Mesendoderm (in vitro differentiated cells): ENCODE measurements at regions not wholly inside any gene's neighbourhood (a gene's known extent, or its start where the extent isn't known, plus 50 kb on each side); places are given as distances from the start of the nearest gene placed in this dataset.

Source experiments
- DNase-seq: peaks from one replicate; pipeline ENCODE4 v3.0.0; 2013
- H2AK5ac ChIP-seq: 2 replicates; pipeline ENCODE4 v1.6.1; 2013; ENCODE audit warnings: low read length, inconsistent platforms
- H2BK120ac ChIP-seq: 2 replicates; pipeline ENCODE4 v1.6.1; 2013; ENCODE audit warnings: low read depth, mild to moderate bottlenecking, low read length, moderate library complexity, mixed read lengths
- H2BK15ac ChIP-seq: replicated peaks from 2 replicates; pipeline ENCODE4 v1.6.1; 2013; ENCODE audit warnings: low read depth, mild to moderate bottlenecking, moderate library complexity
- H2BK5ac ChIP-seq: 2 replicates; pipeline ENCODE4 v1.6.1; 2013; ENCODE audit warnings: low read length, inconsistent platforms
- H3K18ac ChIP-seq: 2 replicates; pipeline ENCODE4 v1.6.1; 2013; ENCODE audit warnings: mild to moderate bottlenecking, low read length, mixed read lengths
- H3K23ac ChIP-seq: one replicate; pipeline ENCODE4 v1.6.1; 2013; ENCODE audit warnings: low read length
- H3K27ac ChIP-seq: 2 replicates; pipeline ENCODE4 v1.5.1; 2013; ENCODE audit warnings: low read depth, mild to moderate bottlenecking, inconsistent platforms, low read length, moderate library complexity
- H3K27me3 ChIP-seq: 2 replicates; pipeline ENCODE4 v1.6.1; 2013; ENCODE audit warnings: low read length, control low read depth, mild to moderate bottlenecking, inconsistent platforms; ENCODE audit not compliant: insufficient read depth, poor library complexity
- H3K36me3 ChIP-seq: 2 replicates; pipeline ENCODE4 v1.6.1; 2013; ENCODE audit warnings: low read length, inconsistent platforms; ENCODE audit not compliant: control insufficient read depth, insufficient read depth
- H3K4ac ChIP-seq: one replicate; pipeline ENCODE4 v1.6.1; 2013; ENCODE audit warnings: low read depth, mild to moderate bottlenecking, low read length, moderate library complexity
- H3K4me1 ChIP-seq: 2 replicates; pipeline ENCODE4 v1.6.1; 2013; ENCODE audit warnings: low read depth, low read length, inconsistent platforms; ENCODE audit not compliant: control insufficient read depth
- H3K4me2 ChIP-seq: 2 replicates; pipeline ENCODE4 v1.6.1; 2013; ENCODE audit warnings: low read length
- H3K4me3 ChIP-seq: 2 replicates; pipeline ENCODE4 v1.5.1; 2013; ENCODE audit warnings: mild to moderate bottlenecking, low read length
- H3K56ac ChIP-seq: one replicate; pipeline ENCODE4 v1.6.1; 2013; ENCODE audit warnings: low read length
- H3K79me1 ChIP-seq: 2 replicates; pipeline ENCODE4 v1.6.1; 2013; ENCODE audit warnings: low read length, inconsistent platforms
- H3K79me2 ChIP-seq: 2 replicates; pipeline ENCODE4 v1.6.1; 2013; ENCODE audit warnings: mild to moderate bottlenecking, low read length; ENCODE audit not compliant: control insufficient read depth, insufficient read depth
- H3K9ac ChIP-seq: 2 replicates; pipeline ENCODE4 v1.6.1; 2013; ENCODE audit warnings: low read length, inconsistent platforms
- H4K5ac ChIP-seq: one replicate; pipeline ENCODE4 v1.6.1; 2013; ENCODE audit warnings: low read length
- H4K8ac ChIP-seq: one replicate; pipeline ENCODE4 v1.6.1; 2013; ENCODE audit warnings: low read depth, mild to moderate bottlenecking, control low read depth, low read length, moderate library complexity
- WGBS: extraction: QIAGEN DNeasy Blood & Tissue Kit; methylation state at CpG from one replicate; pipeline ENCODE4 v1.1.7; 2013; ENCODE audit warnings: low lambda C conversion rate, missing lambda C conversion rate; ENCODE audit not compliant: insufficient coverage; ENCODE audit errors: extremely low coverage; 5-methylcytosine and 5-hydroxymethylcytosine counted together

DNA sequence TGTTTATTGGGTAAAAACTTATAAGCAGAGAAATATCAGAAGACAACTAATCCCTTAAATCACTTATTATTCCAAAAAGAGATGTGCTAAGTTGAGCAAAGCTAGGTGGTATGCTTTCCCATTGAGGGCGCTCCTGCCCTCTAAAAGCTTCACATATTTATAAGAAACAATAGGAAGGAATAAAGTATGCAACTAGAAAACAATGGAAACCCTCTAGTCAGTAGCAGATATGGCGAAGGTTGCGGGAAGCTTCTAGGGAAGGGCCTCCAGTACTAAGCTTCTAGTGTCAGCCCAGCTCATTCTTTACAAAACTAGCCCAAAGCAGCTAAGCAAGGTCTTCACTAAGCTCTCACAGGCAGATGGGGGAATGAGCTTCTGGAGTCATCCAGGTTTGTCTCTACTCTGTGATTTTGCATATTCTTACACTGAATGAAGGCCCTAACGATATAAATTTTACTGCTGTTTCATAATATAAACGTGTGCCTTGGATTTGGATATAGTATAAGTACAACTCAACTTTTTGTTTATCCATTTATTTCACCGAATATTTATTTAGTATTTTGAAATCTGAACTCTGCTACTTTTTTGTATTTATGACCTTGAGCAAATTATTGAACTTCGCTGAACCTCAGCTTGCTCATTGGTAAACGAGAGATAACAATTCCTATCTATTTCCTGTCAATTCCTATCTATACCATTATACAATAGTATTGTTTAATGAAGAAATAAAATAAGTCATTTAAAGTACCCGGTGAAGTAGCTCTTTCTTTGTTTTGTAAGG is 571.4 kb downstream of the ELAVL2 start:
- DNase-seq = peak; percentile 56
- Histone ChIP-seq H4K8ac (no peak overlapping the region), H3K9ac (no peak overlapping the region)

DNA sequence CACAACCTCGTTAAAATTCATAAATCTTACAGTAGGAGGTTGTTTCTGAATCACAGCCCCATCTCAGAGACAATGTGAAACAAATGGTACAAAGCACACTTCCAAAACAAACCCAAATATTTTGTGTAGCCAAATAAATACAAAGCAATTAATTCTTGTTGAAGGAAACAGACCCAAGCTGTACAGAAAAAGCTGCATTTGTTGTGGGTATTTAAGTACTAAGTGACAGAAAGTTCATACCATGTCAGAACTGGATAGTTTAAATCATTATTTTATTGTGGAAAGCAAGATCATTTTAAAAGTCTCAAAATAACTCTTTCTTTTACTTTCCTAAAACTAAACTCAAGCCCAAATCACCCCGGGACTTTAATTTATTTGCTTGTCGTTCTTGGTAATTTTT is 570.7 kb downstream of the ELAVL2 start:
- H2BK15ac ChIP-seq = no peak overlapping the region
- H3K27me3 ChIP-seq = no peaks in the 10 kb centered on the region
- H3K23ac ChIP-seq = no peak overlapping the region
- no peak for DNase-seq
- no peak overlapping the region for H2BK5ac ChIP-seq
- WGBS = no CpG with 5 or more reads among the region's 3 CpGs
- no peaks in the 10 kb centered on the region for H3K4me1 ChIP-seq
- H4K5ac ChIP-seq = no peak overlapping the region
- H3K9ac ChIP-seq = no peak overlapping the region
- H3K56ac ChIP-seq = no peak overlapping the region
- no peak overlapping the region for H3K4ac ChIP-seq
- H3K4me3 ChIP-seq = no peak overlapping the region
- no peak overlapping the region for H2BK120ac ChIP-seq
- H3K4me2 ChIP-seq = no peak overlapping the region
- H3K79me2 ChIP-seq = no peaks in the 10 kb centered on the region
- H2AK5ac ChIP-seq = no peak overlapping the region
- H4K8ac ChIP-seq = no peak overlapping the region
- H3K36me3 ChIP-seq = no peaks in the 10 kb centered on the region
- no peak overlapping the region for H3K27ac ChIP-seq
- H3K18ac ChIP-seq = no peak overlapping the region
- no peaks in the 10 kb centered on the region for H3K79me1 ChIP-seq

More for the DNA sequence above, 571.4 kb downstream of the ELAVL2 start:
- Histone ChIP-seq H3K4me3 (no peak overlapping the region), H3K18ac (no peak overlapping the region), H3K23ac (no peak overlapping the region), H3K27me3 (no peaks in the 10 kb centered on the region), H3K4me1 (no peaks in the 10 kb centered on the region), H2BK120ac (no peak overlapping the region), H3K79me2 (no peaks in the 10 kb centered on the region), H3K56ac (no peak overlapping the region), H3K79me1 (no peaks in the 10 kb centered on the region), H3K4ac (no peak overlapping the region), H2BK15ac (no peak overlapping the region), H3K27ac (no peak overlapping the region), H3K36me3 (no peaks in the 10 kb centered on the region), H2BK5ac (no peak overlapping the region), H3K4me2 (no peak overlapping the region), H2AK5ac (no peak overlapping the region), H4K5ac (no peak overlapping the region)
- no CpG with 5 or more reads among the region's 9 CpGs for WGBS

DNA sequence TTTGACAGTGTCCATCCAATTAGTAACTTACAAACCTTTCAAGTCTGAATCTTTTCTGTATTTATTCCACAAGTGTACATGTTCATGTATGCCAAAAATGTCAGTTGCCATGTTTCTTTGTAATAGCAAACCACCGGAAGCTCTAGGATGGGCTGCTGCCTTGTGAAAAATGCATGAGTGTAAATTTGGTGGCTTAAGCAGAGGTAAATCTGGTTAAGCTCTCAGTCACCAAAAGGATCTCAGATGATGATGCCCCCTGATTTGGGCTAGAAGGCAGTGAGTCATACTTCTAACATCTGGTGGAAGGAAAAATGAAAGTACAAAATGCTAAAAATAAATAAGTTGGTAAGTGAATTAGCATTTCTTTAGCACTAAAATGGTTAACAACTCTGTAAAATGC is 567.5 kb downstream of the ELAVL2 start:
- Histone ChIP-seq H3K4me3 (no peak overlapping the region), H3K9ac (no peak overlapping the region), H3K18ac (no peak overlapping the region), H3K56ac (no peak overlapping the region), H3K27me3 (no peaks in the 10 kb centered on the region), H2BK5ac (no peak overlapping the region), H3K79me1 (no peaks in the 10 kb centered on the region), H2BK15ac (no peak overlapping the region), H4K8ac (no peak overlapping the region), H3K4ac (no peak overlapping the region), H3K23ac (no peak overlapping the region), H2BK120ac (no peak overlapping the region), H3K4me1 (no peaks in the 10 kb centered on the region), H3K4me2 (no peak overlapping the region), H2AK5ac (no peak overlapping the region), H3K36me3 (no peaks in the 10 kb centered on the region), H4K5ac (no peak overlapping the region), H3K27ac (no peak overlapping the region), H3K79me2 (no peaks in the 10 kb centered on the region)
- DNase-seq = no peak
- WGBS = no CpG with 5 or more reads among the region's 1 CpG

GRCh38 chr9:23278561-23278960 is 547.5 kb downstream of the ELAVL2 start:
- no peak overlapping the region for H3K4ac ChIP-seq
- H3K79me2 ChIP-seq = no peaks in the 10 kb centered on the region
- H3K4me1 ChIP-seq = no peaks in the 10 kb centered on the region
- H3K9ac ChIP-seq = no peak overlapping the region
- H3K27me3 ChIP-seq = no peaks in the 10 kb centered on the region
- no peak overlapping the region for H4K8ac ChIP-seq
- H3K27ac ChIP-seq = no peak overlapping the region
- no peak overlapping the region for H2BK15ac ChIP-seq
- DNase-seq = no peak
- no peak overlapping the region for H3K4me3 ChIP-seq
- no peak overlapping the region for H3K23ac ChIP-seq
- no peak overlapping the region for H3K56ac ChIP-seq
- H4K5ac ChIP-seq = no peak overlapping the region
- H2BK5ac ChIP-seq = no peak overlapping the region
- H2BK120ac ChIP-seq = no peak overlapping the region
- no peaks in the 10 kb centered on the region for H3K36me3 ChIP-seq
- no peak overlapping the region for H3K18ac ChIP-seq
- H2AK5ac ChIP-seq = no peak overlapping the region
- no peaks in the 10 kb centered on the region for H3K79me1 ChIP-seq
- no peak overlapping the region for H3K4me2 ChIP-seq

DNA sequence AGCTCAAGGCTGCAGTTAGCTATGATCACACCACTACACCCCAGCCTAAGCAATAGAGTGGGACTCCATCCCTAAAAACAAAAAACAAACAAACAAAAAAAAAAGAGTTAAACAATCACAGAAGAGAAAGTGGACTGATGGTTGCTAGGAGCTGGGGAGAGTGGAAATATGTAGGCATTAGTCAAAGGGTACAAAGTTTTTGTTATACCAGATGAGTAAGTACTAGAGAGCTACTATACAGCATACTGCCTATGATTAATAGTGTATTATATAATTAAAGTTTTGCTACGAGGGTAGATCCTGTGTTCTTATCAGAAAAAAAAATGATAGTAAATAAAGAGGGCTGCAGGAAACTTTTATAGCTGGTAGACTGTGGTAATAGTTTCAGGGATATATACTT is 538.6 kb downstream of the ELAVL2 start:
- no CpG with 5 or more reads among the region's 1 CpG for WGBS
- Histone ChIP-seq H2BK5ac (no peak overlapping the region), H3K79me1 (no peaks in the 10 kb centered on the region)

DNA sequence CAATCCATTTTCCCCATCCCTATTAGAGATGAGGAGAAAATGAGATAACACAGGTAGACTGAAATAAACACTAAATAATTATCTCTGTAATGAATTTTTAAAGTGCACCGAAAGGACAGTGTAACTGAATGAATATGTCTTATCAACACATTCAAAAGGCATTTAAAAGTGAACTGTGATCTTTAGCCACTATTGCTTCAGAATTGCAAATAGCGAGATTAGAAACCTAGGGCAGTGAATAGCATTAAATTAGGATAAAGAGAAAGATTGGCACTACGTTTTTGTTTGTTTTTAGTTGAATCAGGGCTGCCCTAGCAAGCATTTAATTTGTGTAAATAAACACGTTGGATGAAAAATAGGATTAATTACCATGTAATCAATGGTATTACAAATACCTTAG is 537.5 kb downstream of the ELAVL2 start:
- no CpG with 5 or more reads among the region's 4 CpGs for WGBS

More for the DNA sequence above, 538.6 kb downstream of the ELAVL2 start:
- Histone ChIP-seq H4K5ac (no peak overlapping the region), H3K4me2 (no peak overlapping the region), H2AK5ac (no peak overlapping the region), H3K36me3 (no peaks in the 10 kb centered on the region), H3K27me3 (no peaks in the 10 kb centered on the region), H3K9ac (no peak overlapping the region), H3K4ac (no peak overlapping the region), H3K18ac (no peak overlapping the region), H3K27ac (no peak overlapping the region), H3K79me2 (no peaks in the 10 kb centered on the region), H3K56ac (no peak overlapping the region), H3K4me3 (no peak overlapping the region), H3K23ac (no peak overlapping the region), H4K8ac (no peak overlapping the region), H3K4me1 (no peaks in the 10 kb centered on the region), H2BK15ac (no peak overlapping the region), H2BK120ac (no peak overlapping the region)
- DNase-seq = no peak

More for the DNA sequence above, 537.5 kb downstream of the ELAVL2 start:
- no peak overlapping the region for H3K4me3 ChIP-seq
- H3K4me1 ChIP-seq = no peaks in the 10 kb centered on the region
- H3K23ac ChIP-seq = no peak overlapping the region
- H3K79me2 ChIP-seq = no peaks in the 10 kb centered on the region
- H2BK5ac ChIP-seq = no peak overlapping the region
- H3K27me3 ChIP-seq = no peaks in the 10 kb centered on the region
- H3K9ac ChIP-seq = no peak overlapping the region
- no peak overlapping the region for H3K18ac ChIP-seq
- no peak overlapping the region for H3K56ac ChIP-seq
- H2AK5ac ChIP-seq = no peak overlapping the region
- no peaks in the 10 kb centered on the region for H3K79me1 ChIP-seq
- H2BK120ac ChIP-seq = no peak overlapping the region
- no peak overlapping the region for H3K4me2 ChIP-seq
- no peak overlapping the region for H4K5ac ChIP-seq
- H2BK15ac ChIP-seq = no peak overlapping the region
- no peak overlapping the region for H3K27ac ChIP-seq
- no peak for DNase-seq
- H3K4ac ChIP-seq = no peak overlapping the region
- H4K8ac ChIP-seq = no peak overlapping the region
- H3K36me3 ChIP-seq = no peaks in the 10 kb centered on the region
